CD4-positive, alpha-beta T cell treated with Interleukin-10 for 1 hour (primary cell): ENCODE measurements at regions not wholly inside any gene's neighbourhood (a gene's known extent, or its start where the extent isn't known, plus 50 kb on each side); places are given as distances from the start of the nearest gene placed in this dataset.
"Not testable (repeated sequence)": the region's sequence is repeated elsewhere in the genome, so short reads cannot be mapped to it uniquely, and the experiment has no call there.

Source experiments
- DNase-seq: peaks from one replicate; pipeline ENCODE4 v3.0.0-alpha.2; 2020

- no peak for DNase-seq
Observed at GRCh38 chr3:181604267-181604666, 107.5 kb upstream of the SOX2 start.

DNA sequence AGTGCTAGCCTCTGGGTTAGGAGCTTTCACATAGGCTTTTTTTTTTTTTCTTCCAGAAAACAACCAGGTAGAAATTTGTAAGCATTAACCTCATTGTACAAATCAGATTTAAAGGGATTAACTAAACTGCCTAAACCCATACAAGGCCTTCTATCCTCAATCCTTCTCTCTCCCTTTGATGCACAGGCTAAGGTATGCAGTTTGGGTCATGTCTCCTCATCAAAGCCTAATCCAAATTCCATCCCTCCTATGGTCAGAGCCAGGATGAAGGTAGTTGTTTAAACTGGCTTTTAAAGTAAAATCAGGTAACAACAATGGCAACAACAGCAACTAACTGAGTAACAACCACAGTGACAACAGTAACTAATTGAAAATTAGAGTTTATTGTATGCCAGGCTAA lies 115.6 kb upstream of the SOX2 start:
- no peak for DNase-seq

GRCh38 chr3:181590939-181591338 lies 120.8 kb upstream of the SOX2 start:
- not testable (repeated sequence) for DNase-seq

GRCh38 chr3:181582619-181583018 lies 129.1 kb upstream of the SOX2 start:
- no peak for DNase-seq

DNA sequence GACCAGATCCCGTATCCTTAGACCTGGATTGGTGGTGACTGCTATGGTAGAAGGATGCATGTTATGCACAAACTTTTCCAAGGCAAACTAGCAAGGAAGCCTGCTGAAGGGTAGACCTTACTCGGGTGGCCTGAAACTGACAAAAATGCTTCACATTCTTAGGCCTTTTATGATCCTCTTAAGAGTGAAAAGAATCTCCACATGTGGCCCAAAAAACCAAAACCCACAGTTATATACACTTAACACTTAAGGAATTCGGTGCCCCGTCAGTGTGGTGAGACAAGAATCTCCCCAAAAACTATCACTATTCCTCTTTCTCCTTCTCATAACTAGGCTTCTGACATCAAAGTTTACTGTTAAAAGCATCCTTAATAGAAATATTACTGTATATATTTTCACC lies 130.1 kb upstream of the SOX2 start:
- no peak for DNase-seq

- DNase-seq, result no peak
Observed at GRCh38 chr3:181578743-181579142, 133.0 kb upstream of the SOX2 start.

- no peak for DNase-seq
Observed at GRCh38 chr3:181572432-181572831, 139.3 kb upstream of the SOX2 start.

DNA sequence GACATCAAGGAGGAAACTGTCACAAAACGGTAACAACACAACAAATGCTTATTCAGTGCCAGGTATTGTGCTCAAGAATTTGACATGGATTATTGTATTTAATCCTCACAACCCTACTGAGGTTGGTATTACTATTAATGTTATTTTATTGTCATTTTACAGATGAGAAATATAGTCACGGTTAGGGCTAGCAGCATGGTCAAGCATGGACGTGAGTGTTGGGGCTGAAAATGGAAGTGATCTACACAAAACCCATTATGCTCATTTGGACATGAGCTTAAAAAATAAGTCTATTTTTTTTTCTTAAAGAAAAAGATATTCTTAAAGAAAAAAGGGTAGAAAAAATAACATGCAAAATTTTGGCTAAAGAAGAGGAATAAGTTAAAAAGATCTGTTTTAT lies 141.3 kb upstream of the SOX2 start:
- DNase-seq, result no peak

DNA sequence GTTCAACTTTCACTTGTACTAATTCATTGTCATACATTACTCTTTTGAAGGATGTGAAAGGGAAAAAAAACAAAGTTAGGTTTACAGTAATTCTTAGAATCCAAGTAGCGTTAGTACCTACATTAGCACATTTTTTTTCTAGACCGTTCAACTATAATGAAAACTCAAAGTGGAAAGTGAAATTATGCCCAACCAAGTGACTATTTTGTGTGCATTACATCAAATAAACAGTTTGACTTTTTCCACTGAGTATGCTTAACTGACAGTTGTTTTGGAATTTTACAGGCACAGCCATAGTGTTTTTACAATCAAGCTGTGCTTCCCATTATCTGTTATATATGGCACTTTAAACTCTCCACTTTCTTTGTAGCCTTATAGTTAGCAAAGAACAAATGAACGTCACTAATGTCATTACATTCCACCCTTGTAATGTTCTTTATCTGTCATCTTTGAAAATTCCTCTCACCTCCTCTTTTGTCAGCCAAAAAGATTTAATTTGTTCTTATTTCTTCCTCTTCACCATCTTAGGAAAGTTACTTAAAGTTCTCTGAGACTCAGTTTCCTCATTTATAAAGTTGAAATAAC lies 142.3 kb upstream of the SOX2 start:
- DNase-seq, result no peak

DNA sequence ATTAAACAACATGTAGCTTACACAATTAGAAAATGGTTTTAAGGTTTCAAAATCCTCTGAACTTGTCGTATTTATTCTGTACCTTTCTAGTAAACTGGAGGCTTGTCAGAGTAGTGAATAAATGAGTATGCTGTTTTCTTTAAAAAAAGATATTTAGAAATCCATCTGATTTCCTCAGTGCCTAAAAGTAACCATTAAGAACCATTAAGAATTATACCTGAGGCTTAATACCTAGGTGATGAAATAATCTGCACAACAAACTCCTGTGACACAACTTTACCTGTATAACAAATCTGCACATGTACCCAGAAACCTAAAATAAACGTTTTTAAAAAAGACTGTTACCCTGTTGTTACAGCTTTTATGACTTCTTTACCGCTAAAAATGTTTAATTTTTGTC lies 143.0 kb upstream of the SOX2 start:
- no peak for DNase-seq

DNA sequence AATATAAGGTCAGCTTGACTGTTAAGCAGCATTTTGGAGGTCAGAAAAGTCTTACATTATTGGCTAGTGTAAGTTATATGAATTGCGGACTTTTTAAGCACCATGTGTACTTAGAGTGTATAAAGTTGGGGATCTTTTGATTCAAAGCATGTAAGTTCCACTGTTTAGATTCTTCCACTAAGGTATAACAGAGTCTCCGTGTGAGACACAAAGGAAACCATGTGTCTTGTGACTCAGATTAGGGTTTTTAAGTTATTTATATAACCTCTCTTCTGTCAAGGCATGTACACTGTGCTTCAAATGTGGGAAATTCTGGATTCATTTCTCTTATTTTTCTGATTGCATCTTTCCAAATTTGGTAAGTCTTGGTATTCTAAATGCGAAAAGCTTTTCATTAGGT lies 143.5 kb upstream of the SOX2 start:
- no peak for DNase-seq

DNA sequence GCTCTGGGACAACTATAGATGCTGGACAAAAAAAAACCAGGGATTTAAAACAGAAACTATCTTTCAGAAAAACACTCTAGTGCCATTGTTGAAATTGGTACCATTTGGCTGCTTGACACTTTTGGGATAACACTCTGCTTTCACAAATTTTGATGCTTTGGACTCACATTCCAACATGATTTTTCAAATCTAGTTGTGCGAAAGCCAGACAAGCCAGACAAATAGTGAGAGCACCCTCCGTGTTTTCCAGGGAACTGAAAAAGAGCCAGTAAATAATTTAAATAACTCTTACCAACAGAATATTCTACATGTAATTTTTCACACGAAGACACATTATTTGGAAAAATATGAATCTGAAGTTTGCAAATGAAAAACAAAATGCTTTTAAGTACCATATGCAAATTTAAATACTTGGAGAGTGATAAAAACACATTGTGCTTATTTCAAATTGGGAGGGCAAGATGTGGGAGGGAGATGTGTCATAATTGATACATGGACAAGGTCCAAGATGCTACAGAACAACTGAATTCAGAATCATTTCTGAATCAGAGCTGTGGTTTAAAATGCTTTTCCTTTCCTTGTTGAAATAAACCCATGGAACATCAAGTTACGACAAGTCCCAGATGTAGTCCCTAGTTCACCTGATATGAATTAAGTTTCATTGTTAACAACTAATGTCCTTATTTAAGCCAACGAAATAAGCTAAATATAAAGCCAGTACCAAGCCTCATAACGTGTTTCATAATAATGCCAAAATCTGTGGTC lies 144.2 kb upstream of the SOX2 start:
- no peak for DNase-seq

GRCh38 chr3:181565416-181565815 lies 146.3 kb upstream of the SOX2 start:
- DNase-seq, result no peak

DNA sequence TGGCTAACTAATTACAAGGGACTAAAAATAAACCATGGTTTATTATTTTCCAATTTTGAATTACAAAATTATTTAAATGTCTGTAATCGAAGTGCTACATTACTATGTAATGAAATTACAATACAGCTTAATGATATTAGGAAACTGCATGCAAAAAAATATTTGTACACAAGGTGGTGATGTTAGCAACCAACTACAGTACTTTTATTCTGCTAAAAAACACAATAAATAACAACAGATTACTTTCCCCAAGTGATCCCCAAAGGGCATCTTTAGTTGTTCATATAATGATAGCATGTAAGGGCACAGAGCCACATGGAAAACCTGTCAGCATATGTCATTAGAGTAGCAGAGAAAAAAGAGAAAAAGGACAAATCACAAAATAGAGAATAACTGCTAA lies 147.5 kb upstream of the SOX2 start:
- no peak for DNase-seq

DNA sequence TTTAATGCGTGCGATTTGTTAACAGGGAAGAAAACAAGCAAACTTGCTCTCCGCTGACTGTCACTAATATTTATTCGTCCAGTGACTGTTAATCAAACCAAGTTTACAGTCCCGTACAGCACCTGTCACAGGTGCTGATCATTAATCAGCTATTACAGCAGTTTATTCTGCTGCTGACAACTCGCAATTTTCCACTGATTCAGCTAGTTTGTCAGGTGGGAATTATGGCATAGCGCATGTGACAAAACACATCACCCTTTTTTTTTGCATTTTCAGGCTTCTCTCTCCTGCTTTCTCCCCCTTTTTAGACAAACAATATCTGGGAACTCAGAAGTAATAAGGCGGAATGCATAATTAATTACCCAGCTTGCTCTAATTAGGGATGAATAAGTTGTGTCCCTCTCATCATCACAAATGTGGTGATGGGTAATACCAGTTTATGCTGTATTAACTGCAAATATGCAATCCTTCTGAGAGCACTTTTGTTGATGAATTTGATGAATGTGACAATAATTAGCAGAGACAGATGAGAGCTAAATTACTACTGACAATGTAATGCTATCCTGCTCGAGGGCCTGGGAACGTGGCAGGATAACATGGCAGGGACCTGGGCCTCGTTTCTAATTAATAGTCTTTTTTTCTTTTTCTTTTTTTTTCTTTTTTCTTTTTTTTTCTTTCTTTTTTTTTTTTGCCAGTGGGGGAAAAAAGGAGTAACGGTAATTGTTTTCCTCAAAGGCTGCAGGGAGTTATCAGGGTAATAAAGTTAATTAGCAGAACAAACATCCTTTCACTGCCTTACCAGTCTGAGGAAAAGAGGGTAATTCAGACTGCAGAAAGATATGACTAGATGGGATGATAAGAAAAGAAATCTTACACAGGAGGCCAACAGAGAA lies 150.3 kb upstream of the SOX2 start:
- no peak for DNase-seq

GRCh38 chr3:181558870-181559269 lies 152.9 kb upstream of the SOX2 start:
- DNase-seq, result no peak

GRCh38 chr3:181555681-181556080 lies 156.0 kb upstream of the SOX2 start:
- no peak for DNase-seq

GRCh38 chr3:181554233-181554765 lies 157.4 kb upstream of the SOX2 start:
- no peak for DNase-seq

DNA sequence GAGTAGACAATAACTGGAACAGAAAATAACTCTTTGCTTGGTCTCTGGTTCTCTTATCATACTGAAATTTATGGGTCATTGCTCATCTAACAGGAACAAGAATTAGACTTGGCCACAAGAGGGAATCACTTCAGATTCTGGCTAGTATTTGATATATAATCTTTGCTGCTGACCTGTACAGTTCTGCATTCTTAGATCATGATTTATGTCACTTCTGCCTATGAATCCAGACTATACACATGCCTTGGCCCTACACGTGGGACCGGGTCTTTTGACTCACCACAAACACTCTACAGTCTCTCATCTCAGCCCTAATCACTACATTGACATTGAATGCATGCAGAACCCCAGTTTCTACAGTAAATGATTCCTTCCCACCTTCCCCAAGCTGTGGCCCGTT lies 162.5 kb upstream of the SOX2 start:
- no peak for DNase-seq

DNA sequence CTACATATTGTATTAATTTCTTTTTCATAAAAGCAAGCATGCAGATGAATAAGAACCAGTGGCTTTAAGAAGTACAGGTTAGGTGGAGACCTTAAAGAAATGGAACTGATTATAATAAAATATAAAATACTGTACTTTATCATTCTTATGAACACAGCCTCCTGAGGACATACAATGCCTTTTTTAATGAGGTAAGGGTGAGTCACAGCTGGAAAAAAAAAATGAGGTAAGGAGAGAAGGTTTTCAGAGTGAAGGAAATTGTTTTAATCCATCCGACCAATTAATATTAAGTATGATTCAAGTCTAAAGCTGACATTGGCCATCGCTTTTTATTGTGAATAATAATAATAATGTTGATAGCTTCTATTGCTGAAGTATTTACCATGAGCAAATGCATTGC lies 170.3 kb upstream of the SOX2 start:
- no peak for DNase-seq

- no peak for DNase-seq
Observed at GRCh38 chr3:181534781-181535221, 176.9 kb upstream of the SOX2 start.

DNA sequence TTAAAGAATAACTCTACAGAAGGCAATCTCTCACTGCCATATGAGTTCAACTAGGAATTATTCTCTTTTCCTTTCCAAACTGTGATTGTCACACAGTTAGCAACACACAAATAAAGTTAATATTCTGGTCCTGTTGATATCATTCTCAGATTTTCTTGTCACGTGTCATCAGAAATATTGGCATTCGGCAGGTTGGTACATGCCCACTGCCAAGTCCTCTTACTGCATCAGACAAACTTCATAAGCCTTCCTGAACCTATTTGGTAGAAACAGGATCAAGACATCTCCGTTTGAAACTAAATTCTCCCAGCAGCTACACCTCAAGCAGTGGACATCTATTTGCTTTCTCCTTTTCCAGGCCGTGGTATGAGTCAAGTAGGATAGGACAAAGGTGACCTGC lies 177.9 kb upstream of the SOX2 start:
- no peak for DNase-seq

DNA sequence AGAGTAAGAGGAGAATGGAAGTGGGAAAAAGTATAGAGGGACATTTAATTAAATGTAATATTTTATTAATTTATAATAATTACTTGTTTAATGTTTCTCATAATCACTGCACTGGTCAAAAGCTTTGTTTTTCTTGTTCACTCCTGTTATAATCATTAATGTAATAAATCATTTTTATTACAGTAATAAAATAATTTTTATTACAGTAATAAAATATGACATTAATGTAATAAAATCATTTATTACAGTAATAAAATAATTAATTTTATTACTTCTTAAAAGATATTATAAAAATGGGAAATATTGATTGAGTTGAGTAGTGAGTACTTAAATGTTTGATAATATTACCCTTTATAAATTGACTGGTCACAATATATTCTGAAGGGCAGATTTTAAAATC lies 181.1 kb upstream of the SOX2 start:
- no peak for DNase-seq

DNA sequence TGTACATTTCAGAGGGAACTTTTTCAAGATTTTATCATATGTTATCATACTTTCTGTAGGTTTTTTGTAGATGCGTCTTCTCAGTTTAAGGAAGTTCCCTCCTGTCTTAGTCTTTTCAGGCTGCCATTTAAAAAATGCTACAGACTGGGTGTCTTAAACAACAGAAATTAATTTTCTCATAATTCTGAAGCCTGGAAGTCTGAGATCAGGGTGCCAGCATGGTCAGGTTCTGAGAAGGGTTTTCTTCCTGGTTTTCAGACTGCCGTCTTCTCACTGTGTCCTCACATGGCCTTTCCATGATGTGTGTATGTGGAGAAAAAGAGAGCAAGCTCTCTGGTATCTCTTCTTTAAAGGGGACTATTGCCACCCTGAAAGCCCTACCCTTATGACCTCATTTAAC lies 189.9 kb upstream of the SOX2 start:
- DNase-seq, result no peak
